ENCODE measurements at regions not wholly inside any gene's neighbourhood (a gene's known extent, or its start where the extent isn't known, plus 50 kb on each side); places are given as distances from the start of the nearest gene placed in this dataset.

DNA sequence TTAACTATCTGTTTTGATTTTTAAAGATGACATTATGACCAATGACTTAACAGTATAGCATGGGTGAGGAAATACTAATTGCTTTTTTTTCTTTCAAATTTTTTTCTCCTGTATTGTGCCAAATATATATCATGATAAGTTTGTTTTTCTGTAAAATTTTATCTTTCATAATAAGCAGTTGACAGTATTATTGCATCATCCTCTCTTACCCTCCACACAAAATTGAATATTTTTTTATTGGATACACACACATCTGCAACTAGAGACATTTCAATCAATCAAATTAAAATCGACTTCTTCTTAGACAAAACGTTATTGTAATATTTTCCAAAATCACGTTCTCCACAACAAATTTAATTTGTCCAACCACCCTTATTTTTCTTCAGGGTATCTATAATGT is 330.4 kb upstream of the BRINP3 start:
- H3K9ac ChIP-seq (ENCODE audit: extremely low read depth, insufficient read length, low read length): no peak overlapping the region
- H3K56ac ChIP-seq (ENCODE audit: insufficient read length, low read depth, low read length): no peak overlapping the region
- H4K20me1 ChIP-seq (ENCODE audit: control insufficient read depth, insufficient read depth, insufficient read length): no peaks in the 10 kb centered on the region
- H3K9me3 Mint-ChIP-seq: no peaks in the 10 kb centered on the region
- H3K27me3 Mint-ChIP-seq (ENCODE audit: low read depth): peaks cover 2% of the 10 kb centered on the region; the same call in 1 of the 2 replicates
- H2AK5ac ChIP-seq (ENCODE audit: insufficient read length, low read length): no peak overlapping the region
- H3K23ac ChIP-seq (ENCODE audit: insufficient read length, low read depth, low read length): no peak overlapping the region
- H3K4me3 Mint-ChIP-seq: no peak overlapping the region
- 93% methylated on average over 3 of the region's 3 CpGs for WGBS (ENCODE audit: extremely low coverage, insufficient read length, low lambda C conversion rate)
- H4K5ac ChIP-seq (ENCODE audit: insufficient read length, low read depth, low read length): no peak overlapping the region
- no peak for DNase-seq
- H3K9me3 ChIP-seq (ENCODE audit: control insufficient read depth, low read depth, low read length): no peaks in the 10 kb centered on the region
- no peaks in the 10 kb centered on the region for H3K4me1 Mint-ChIP-seq
- H3T11ph ChIP-seq (ENCODE audit: low read length): no peak overlapping the region
- no peak overlapping the region for H3K27ac Mint-ChIP-seq
- H2BK20ac ChIP-seq (ENCODE audit: low read depth, low read length, poor library complexity, severe bottlenecking): no peak overlapping the region
- H3K4ac ChIP-seq (ENCODE audit: low read depth, low read length): no peak overlapping the region
- no peaks in the 10 kb centered on the region for H3K79me1 ChIP-seq (ENCODE audit: insufficient read depth, low read depth, low read length, poor library complexity, severe bottlenecking)
- no peak overlapping the region for H3K14ac ChIP-seq (ENCODE audit: insufficient read depth, low read length)
- H2BK120ac ChIP-seq (ENCODE audit: low read depth, low read length, poor library complexity, severe bottlenecking): no peak overlapping the region
- H2BK5ac ChIP-seq (ENCODE audit: insufficient read length, low read length): no peak overlapping the region
- no peak overlapping the region for H3K18ac ChIP-seq (ENCODE audit: insufficient read length, low read depth, low read length)
- no peaks in the 10 kb centered on the region; a peak in 1 of 7 replicates for H3K36me3 Mint-ChIP-seq (ENCODE audit: insufficient read depth in 1 of 3, low read depth in 3 of 3)
- no peaks in the 10 kb centered on the region for H3K79me2 ChIP-seq (ENCODE audit: insufficient read depth, low read length)
- no peaks in the 10 kb centered on the region for H3K23me2 ChIP-seq (ENCODE audit: insufficient read length, low read depth, low read length, poor library complexity, severe bottlenecking)
- no peak overlapping the region for H4K8ac ChIP-seq (replicated peaks; ENCODE audit: insufficient read length, low read depth, low read length)
- H2AFZ ChIP-seq (ENCODE audit: low read length): no peak overlapping the region
- H3K27ac ChIP-seq (ENCODE audit: insufficient read length, low read depth, low read length): no peak overlapping the region
- no peaks in the 10 kb centered on the region for H3K4me1 ChIP-seq (ENCODE audit: insufficient read depth, low read length)
- no peaks in the 10 kb centered on the region for H3K27me3 ChIP-seq (ENCODE audit: insufficient read depth, low read length)
- no peak overlapping the region for H4K91ac ChIP-seq (ENCODE audit: insufficient read length, low read depth, low read length)
- H3K4me2 ChIP-seq (ENCODE audit: insufficient read depth, insufficient read length, low read length): no peak overlapping the region
- H2BK12ac ChIP-seq (ENCODE audit: insufficient read length, low read depth, low read length): no peak overlapping the region
- TF ChIP-seq, protein P1, sequence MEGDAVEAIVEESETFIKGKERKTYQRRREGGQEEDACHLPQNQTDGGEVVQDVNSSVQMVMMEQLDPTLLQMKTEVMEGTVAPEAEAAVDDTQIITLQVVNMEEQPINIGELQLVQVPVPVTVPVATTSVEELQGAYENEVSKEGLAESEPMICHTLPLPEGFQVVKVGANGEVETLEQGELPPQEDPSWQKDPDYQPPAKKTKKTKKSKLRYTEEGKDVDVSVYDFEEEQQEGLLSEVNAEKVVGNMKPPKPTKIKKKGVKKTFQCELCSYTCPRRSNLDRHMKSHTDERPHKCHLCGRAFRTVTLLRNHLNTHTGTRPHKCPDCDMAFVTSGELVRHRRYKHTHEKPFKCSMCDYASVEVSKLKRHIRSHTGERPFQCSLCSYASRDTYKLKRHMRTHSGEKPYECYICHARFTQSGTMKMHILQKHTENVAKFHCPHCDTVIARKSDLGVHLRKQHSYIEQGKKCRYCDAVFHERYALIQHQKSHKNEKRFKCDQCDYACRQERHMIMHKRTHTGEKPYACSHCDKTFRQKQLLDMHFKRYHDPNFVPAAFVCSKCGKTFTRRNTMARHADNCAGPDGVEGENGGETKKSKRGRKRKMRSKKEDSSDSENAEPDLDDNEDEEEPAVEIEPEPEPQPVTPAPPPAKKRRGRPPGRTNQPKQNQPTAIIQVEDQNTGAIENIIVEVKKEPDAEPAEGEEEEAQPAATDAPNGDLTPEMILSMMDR (conservative IDR thresholded peaks at IDR 0.05): no peak
- H2BK15ac ChIP-seq (ENCODE audit: low read depth, low read length): no peak overlapping the region
